ENCODE measurements at regions not wholly inside any gene's neighbourhood (a gene's known extent, or its start where the extent isn't known, plus 50 kb on each side); places are given as distances from the start of the nearest gene placed in this dataset.

- no peaks in the 10 kb centered on the region for H3K4me1 ChIP-seq
- H3K9me3 ChIP-seq: no peaks in the 10 kb centered on the region
- no peak overlapping the region for H3K4me3 ChIP-seq
- H3K27ac ChIP-seq: no peak overlapping the region
- no peak for TF ChIP-seq CTCF (IDR thresholded peaks at IDR 0.05)
- TF ChIP-seq POLR2A (IDR thresholded peaks at IDR 0.05): no peak
- intact Hi-C loops (cut with DNase I; ENCODE audit: low total_unique reads): no loop called here
- no peaks in the 10 kb centered on the region for H3K36me3 ChIP-seq
- no peaks in the 10 kb centered on the region for H3K27me3 ChIP-seq
- DNase-seq: no peak
These were observed 521.5 kb upstream of the SPRY2 start for GRCh38 chr13:80862456-80862855.

GRCh38 chr13:80860845-80861244 is 519.9 kb upstream of the SPRY2 start:
- Histone ChIP-seq H3K4me1 (no peaks in the 10 kb centered on the region), H3K9me3 (no peaks in the 10 kb centered on the region), H3K4me3 (no peak overlapping the region), H3K27me3 (no peaks in the 10 kb centered on the region), H3K36me3 (no peaks in the 10 kb centered on the region), H3K27ac (no peak overlapping the region)
- TF ChIP-seq CTCF (IDR thresholded peaks at IDR 0.05): no peak
- no peak for TF ChIP-seq POLR2A (IDR thresholded peaks at IDR 0.05)
- intact Hi-C loops (cut with DNase I; ENCODE audit: low total_unique reads): no loop called here
- DNase-seq: no peak

- H3K4me3 ChIP-seq: no peak overlapping the region
- H3K27ac ChIP-seq: no peak overlapping the region
- intact Hi-C loops (cut with DNase I; ENCODE audit: low total_unique reads): no loop called here
- H3K9me3 ChIP-seq: no peaks in the 10 kb centered on the region
- no peaks in the 10 kb centered on the region for H3K4me1 ChIP-seq
- H3K27me3 ChIP-seq: no peaks in the 10 kb centered on the region
- DNase-seq: no peak
- TF ChIP-seq CTCF (IDR thresholded peaks at IDR 0.05) (no peak), POLR2A (IDR thresholded peaks at IDR 0.05) (no peak)
- H3K36me3 ChIP-seq: no peaks in the 10 kb centered on the region
These were observed 517.2 kb upstream of the SPRY2 start for GRCh38 chr13:80858131-80858530.

GRCh38 chr13:80857321-80857720 is 516.4 kb upstream of the SPRY2 start:
- no peak overlapping the region for H3K27ac ChIP-seq
- DNase-seq: no peak
- H3K36me3 ChIP-seq: no peaks in the 10 kb centered on the region
- H3K4me1 ChIP-seq: no peaks in the 10 kb centered on the region
- intact Hi-C loops (cut with DNase I; ENCODE audit: low total_unique reads): no loop called here
- no peak for TF ChIP-seq CTCF (IDR thresholded peaks at IDR 0.05)
- TF ChIP-seq POLR2A (IDR thresholded peaks at IDR 0.05): no peak
- no peaks in the 10 kb centered on the region for H3K9me3 ChIP-seq
- no peak overlapping the region for H3K4me3 ChIP-seq
- no peaks in the 10 kb centered on the region for H3K27me3 ChIP-seq

- Histone ChIP-seq H3K9me3 (no peaks in the 10 kb centered on the region), H3K4me3 (no peak overlapping the region), H3K4me1 (no peaks in the 10 kb centered on the region), H3K27me3 (no peaks in the 10 kb centered on the region), H3K27ac (no peak overlapping the region), H3K36me3 (no peaks in the 10 kb centered on the region)
- DNase-seq: no peak
- intact Hi-C loops (cut with DNase I; ENCODE audit: low total_unique reads): no loop called here
- TF ChIP-seq POLR2A (IDR thresholded peaks at IDR 0.05) (no peak), CTCF (IDR thresholded peaks at IDR 0.05) (no peak)
These were observed 509.8 kb upstream of the SPRY2 start for GRCh38 chr13:80850771-80851170.
